ENCODE measurements at regions not wholly inside any gene's neighbourhood (a gene's known extent, or its start where the extent isn't known, plus 50 kb on each side); places are given as distances from the start of the nearest gene placed in this dataset.

GRCh38 chr13:75050419-75051046, 431.4 kb downstream of the TBC1D4 start:
- DNase-seq (ENCODE audit: low read depth) = no peak

GRCh38 chr13:75049735-75050335, 432.1 kb downstream of the TBC1D4 start:
- DNase-seq (ENCODE audit: low read depth) = no peak

DNA sequence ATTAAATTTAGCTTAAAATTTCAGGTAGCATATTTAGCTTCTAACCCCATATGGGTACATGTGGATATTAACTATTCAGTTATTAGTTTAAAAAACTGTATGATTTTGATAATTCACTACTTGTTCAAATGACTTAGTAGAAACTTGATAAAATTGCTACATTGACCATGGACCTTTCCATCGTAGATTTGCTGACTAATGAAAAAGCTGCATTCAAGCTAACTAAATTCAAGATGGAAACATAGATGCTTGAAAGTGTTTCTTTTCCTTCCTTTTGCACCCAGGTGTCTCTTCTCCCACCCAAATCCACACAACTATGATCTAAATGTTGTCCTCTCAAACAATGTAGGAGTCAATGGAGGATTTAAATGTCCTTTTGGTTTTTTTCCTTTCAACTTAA, 439.2 kb downstream of the TBC1D4 start:
- DNase-seq (ENCODE audit: low read depth) = no peak

GRCh38 chr13:75038393-75039113, 443.4 kb downstream of the TBC1D4 start:
- no peak for DNase-seq (ENCODE audit: low read depth)

DNA sequence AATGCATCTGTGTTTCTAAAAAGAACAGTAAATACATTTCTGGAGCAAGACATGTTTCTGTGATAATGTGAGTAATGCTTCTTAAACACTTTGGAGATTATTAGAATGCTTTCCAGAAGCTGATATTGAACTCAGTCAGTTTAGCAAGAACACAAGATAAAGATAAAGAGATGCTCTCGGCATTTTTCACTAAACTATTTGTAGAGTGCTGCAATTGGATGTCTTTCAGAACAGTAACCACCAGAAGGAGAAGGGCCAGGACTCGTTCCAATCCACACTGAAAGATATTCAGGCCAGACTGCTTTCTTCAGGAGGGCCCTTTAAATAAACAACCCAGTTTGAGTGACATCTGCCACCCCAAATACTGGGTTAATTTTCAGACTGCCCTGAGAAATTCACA, 456.0 kb downstream of the TBC1D4 start:
- DNase-seq (ENCODE audit: low read depth) = no peak

DNA sequence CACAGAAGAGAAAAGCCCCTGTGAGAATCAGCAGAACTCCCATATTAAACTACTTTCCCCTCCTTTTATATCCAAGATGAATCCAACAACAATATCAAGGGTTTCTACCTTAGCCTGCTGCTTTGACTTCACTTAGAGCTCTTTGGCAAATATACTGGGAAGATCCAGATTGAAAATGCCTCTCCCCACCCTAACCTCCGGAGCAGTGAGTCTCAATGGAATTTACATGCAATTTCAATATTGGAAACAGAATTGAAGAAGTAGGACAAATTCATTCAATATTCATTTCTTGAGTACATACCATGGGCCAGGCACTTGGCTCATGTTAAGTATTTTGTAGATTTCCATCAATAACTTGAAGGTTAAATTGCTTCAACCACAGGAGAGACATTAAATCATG, 457.4 kb downstream of the TBC1D4 start:
- no peak for DNase-seq (ENCODE audit: low read depth)

DNA sequence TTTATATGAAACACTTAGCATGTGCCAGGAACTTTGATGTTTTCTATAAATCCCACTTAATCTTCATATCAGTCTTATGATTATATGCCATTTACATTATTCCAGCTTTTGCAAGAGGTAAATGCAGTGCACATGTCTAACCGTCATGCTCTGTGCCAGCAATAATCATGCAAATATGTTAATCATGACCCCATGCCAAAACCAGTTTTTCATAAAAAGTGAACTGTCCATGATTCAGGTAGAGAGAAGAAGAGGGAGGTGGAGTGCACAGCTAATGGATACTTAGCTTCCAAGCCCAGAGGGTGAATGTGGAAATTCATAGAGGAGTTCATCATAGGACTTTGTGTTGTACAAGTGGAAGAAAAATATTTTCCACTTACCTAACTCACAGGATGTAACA, 458.4 kb downstream of the TBC1D4 start:
- no peak for DNase-seq (ENCODE audit: low read depth)

DNA sequence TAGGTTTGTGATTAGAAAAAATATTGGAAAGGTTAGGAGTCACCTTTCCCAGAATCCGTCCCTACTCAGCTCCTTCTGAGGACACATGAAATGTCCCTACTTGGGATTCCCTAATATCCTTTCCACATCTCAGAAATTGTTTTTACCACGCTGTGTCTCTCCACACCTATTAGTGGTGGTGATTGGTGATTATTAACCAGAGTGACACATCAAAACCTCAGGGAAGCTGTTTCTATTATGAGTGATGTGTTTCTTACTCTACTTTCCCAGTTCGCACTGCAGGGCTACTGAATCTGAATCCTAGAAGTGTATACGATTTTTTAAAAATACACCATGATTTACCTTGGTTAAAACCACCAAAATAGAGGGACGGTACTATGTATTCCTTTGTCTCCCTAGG, 460.8 kb downstream of the TBC1D4 start:
- DNase-seq (ENCODE audit: low read depth) = no peak

GRCh38 chr13:75016225-75016624, 465.7 kb downstream of the TBC1D4 start:
- no peak for DNase-seq (ENCODE audit: low read depth)

- no peak for DNase-seq (ENCODE audit: low read depth)
Observed at GRCh38 chr13:75013818-75014217, 468.2 kb downstream of the TBC1D4 start.

GRCh38 chr13:75010941-75011340, 471.0 kb downstream of the TBC1D4 start:
- no peak for DNase-seq (ENCODE audit: low read depth)

GRCh38 chr13:75008926-75009325, 473.0 kb downstream of the TBC1D4 start:
- no peak for DNase-seq (ENCODE audit: low read depth)

DNA sequence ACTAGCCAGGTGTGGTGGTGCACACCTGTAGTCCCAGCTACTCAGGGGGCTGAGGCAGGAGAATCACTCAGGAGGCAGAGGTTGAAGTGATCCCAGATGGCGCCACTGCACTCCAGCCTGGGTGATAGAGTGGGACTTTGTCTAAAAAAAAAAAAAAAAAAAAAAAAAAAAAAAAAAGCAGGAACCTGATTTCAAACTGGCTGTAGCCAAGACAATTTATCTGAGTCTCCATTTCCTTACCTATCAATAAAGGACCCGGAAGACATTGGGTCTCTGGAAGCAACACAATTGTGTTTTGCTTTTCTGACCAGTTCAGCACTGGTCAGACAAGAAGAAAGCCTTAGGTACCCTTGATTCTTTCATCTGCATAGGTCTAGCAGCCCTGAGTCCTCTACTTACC, 491.0 kb downstream of the TBC1D4 start:
- DNase-seq (ENCODE audit: low read depth) = no peak

DNA sequence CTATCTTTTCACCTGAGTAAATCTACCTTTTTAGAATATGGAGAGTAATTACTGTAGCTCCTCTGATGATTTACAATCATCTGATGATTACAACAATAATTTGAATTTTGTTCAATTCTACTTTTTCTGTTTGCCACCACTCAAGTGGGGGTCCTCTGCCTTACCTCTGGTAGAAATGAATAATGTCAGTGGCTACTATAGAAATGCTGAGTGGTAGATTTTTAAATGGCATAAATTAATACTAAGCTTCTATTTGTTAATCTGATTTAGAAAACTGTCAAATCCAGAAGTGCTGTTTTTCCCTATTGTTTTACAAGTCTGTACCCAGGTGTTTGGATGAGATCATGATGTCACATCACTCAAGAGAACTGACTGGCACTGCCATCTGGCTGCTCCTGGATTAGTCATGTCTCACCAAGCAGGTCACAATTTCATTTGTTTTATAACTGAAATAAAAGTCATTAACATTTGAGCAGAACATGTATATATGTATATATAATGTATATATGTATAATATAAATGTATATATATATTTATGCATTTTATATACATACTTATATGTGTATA, 494.8 kb downstream of the TBC1D4 start:
- no peak for DNase-seq (ENCODE audit: low read depth)

- DNase-seq (ENCODE audit: low read depth) = no peak
Observed at GRCh38 chr13:74986609-74987008, 495.4 kb downstream of the TBC1D4 start.

GRCh38 chr13:74979703-74980102, 502.3 kb downstream of the TBC1D4 start:
- no peak for DNase-seq (ENCODE audit: low read depth)

DNA sequence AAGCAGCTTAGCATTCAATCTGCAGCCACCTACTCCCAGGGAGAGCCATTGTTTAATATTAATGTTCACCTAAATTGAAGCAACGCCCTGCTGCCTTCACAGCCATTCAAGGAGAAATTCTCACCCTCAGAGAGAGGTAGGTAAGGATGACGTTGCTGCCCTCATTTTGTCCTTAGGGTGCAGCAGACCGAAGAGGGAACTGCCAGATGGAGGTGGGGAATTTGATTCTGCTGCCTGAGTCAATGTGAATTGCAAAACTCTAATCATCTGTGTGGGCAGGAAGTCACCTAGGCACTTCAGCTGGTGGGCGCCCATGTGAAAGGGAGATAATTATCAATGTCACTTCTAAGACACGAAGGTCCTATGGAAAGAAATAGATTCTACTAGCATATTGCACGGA, 503.4 kb downstream of the TBC1D4 start:
- DNase-seq (ENCODE audit: low read depth) = no peak

DNA sequence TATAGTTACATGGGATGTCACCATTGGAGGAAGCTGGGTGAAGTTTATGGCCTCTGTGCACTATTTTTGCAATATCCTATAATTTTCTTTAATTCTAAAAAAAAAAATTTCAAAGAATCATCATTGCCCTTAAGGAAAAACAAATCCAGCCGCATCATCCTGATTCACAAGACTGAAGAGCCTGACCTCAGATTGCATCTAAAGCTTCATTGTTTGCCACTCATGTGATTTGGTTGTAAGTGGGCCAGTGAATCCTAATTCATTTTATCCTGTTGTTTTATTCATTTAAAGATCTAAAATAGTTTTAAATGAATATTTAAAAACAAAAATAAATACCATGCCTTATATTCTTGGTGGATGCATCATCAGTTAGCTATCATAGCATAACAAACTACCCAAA, 504.5 kb downstream of the TBC1D4 start:
- DNase-seq (ENCODE audit: low read depth) = no peak

DNA sequence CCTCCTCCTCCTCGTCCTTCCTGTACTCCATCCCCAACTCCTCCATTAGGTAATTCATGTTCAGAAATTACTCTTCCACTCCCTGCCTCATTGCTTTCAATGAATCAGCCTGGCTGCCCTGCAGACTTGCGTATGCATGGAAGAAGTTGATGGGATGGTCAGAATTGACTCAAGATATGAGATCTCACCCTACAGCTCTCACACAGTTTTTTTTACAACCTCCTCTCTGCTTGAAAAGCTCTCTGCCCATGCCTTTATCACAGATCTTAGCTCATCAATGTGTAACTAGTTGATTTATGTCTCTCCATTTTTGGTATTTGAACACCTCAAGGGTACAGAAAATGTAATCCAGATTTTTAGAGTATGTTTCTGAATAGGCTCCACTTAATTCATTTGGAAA, 506.9 kb downstream of the TBC1D4 start:
- DNase-seq (ENCODE audit: low read depth) = no peak

- DNase-seq (ENCODE audit: low read depth) = no peak
Observed at GRCh38 chr13:74973935-74974879, 507.8 kb downstream of the TBC1D4 start.

GRCh38 chr13:74969419-74969818, 512.5 kb downstream of the TBC1D4 start:
- no peak for DNase-seq (ENCODE audit: low read depth)

DNA sequence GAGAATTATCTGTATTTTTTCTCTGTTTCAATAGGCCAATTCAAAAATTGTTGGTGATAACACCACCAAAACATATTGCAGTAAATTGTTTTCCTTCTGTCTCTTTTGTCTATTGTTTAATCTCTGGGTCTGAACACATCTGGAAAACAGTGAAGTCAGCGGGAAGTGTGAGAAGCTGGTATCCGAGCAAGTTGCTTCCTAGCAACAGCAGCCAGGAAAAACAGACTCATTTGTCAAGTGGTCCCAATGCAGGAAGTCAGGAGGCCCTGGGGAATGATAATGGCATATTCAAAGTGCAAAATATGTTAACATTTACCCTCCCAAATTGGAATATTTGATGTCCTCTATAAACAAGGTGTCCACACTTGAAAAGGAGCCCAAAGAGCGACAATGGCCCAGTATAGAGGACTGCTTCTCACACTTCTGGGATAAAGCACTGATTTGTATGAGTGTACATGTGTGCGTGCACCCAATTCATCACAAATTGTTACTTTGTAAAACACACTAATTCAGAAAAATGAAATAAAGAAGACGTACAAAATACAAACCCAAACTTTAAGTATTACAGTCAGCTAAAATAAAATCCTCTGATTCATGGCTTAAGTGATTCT, 515.0 kb downstream of the TBC1D4 start:
- DNase-seq (ENCODE audit: low read depth) = no peak
